NCI-H2227 (cell line): ENCODE measurements at regions not wholly inside any gene's neighbourhood (a gene's known extent, or its start where the extent isn't known, plus 50 kb on each side); places are given as distances from the start of the nearest gene placed in this dataset.
"Not testable (repeated sequence)": the region's sequence is repeated elsewhere in the genome, so short reads cannot be mapped to it uniquely, and the experiment has no call there.

Experiments
- DNase-seq: peaks from one replicate; lab custom pipeline; 2025; ENCODE audit not compliant: unreplicated experiment; lab: John Stamatoyannopoulos, UW

DNA sequence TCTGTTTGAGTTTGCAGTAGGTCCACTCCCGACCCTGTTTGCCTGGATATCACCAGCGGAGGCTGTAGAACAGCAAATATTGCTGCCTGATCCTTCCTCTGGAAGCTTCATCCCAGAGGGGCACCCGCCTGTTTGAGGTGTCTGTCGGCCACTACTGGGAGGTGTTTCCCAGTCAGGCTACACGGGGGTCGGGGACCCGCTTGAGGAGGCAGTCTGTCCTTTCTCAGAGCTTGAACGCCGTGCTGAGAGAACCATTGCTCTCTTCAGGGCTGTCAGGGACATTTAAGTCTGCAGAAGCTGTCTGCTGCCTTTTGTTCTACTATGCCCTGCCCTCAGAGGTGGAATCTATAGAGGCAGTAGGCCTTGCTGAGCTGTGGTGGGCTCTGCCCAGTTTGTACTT, 422.3 kb downstream of the CCDC85A start:
- DNase-seq, result not testable (repeated sequence)

DNA sequence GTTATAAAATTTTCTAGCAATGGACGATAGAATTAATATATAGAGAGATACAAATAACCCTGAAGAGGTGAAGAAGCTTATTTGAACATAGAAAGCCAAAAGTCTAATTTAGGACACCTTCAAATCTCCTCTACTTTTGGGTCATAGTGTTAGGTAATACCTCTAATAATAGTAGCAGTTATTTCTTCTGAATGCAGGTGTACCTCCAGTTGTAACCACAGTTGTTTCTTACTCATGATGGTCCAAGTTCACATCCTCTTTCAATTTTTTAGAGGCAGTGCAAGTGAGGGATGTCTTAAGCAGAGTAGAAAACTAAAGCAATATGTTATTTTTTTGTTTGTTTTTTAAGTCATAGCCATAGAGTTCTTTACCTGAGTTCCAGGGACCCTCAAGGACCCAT, 429.5 kb downstream of the CCDC85A start:
- DNase-seq, result no peak

DNA sequence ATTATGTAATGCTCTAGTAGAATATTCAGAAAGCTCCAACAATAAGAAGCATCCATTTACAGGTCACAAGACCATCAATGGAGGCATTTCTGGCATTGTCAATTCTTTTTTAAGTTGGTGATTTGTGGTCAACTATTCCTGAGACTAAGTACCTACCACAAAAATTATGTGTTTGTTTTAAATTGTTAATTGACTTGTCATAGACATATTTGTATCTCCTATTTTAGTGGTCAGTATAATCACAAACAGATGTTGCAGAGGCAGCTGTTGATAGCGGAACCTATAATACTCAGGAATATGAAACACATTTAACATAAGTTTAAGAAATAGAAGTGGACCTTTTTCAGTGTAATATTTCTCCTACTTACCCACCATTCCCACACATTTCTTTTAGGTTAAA, 430.1 kb downstream of the CCDC85A start:
- DNase-seq, result no peak

DNA sequence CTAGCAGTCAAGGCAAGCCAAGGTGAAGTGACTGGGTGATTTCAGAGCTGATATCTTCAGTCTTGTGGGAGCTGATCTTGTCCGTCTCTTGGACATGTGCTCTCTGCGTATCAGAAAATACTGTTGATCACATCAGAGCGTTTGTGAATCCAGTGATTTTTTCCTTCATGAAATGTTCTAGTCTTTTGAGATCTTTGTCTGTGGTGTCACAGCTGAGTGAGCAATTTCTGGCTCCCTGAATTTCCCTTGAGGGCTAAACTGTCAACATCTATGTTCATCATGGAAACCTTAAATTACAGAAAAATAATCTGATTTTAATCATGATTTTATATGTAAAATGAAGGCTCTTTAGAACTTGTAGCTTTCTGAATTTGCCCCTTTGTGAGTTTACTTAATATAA, 432.0 kb downstream of the CCDC85A start:
- no peak for DNase-seq

DNA sequence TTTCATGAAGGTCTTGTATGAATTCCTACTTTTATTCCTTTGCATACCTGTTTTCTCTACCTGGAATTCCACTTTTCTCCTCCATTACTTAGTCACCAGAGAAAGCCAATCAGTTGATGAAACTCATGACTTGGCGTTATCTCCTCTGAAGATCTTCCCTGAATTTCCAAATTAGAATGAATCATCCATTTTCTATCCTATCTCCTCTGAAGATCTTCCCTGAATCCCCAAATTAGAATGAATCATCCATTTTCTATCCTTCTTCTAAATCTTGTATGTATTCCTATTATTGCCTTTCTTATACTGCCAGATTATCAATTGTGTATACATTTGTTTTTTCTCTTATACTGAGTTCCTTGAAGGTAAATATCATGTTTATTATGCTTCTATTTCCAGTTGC, 440.4 kb downstream of the CCDC85A start:
- DNase-seq, result no peak

DNA sequence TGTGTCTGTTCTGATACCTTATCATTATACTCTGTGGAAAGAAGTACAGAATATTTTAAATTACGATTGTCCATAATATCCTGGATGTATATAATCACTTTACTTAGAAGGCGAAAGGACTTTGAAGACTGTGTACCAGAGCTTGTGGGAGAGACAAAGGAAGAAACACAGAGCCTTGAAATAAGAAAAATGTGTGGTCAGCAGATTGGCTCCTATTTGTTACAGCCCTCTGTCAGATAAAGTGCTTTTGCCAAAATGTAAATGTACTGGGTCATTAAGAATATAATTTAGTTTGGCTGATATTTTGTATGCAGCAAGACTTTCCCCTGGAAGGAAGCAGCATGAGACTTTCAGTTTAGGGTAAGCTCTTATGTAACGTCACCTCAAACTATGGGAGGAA, 443.1 kb downstream of the CCDC85A start:
- no peak for DNase-seq

DNA sequence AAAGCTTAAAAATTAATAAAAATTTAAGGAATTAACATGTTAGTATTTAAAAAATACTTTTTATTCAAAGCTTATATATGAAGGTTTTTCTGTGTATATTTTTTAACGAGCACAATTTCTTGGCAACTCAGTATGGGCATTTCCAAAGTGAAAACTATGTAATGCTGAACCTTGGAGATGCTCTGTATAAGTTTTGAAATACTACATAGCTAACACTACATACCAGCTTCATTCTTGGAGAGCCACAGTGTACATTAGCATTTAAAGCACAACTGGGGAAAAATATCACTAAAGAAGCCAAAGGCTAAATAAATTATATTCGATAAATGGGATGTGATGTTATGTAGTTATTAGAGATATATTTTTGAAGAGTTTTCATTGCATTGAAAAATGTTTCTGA, 446.5 kb downstream of the CCDC85A start:
- no peak for DNase-seq

DNA sequence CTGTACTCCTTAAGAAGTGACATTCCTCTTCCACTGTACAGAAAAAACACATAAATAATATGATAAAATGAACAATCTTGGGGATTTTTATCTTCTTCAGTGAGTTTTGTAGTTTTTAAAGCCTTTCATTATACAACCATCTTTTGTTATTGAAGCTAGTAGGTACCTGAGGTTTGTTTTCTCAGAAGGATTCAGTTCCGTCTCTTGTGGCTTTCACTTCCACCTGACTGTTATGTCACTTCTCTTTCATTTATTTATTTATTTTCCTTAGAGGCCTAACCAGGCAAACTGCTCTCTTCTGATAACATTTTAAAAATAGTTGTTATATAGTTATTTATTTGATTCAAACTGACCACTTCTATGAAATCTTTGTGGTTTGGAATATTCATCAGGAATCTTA, 464.2 kb downstream of the CCDC85A start:
- DNase-seq, result no peak

DNA sequence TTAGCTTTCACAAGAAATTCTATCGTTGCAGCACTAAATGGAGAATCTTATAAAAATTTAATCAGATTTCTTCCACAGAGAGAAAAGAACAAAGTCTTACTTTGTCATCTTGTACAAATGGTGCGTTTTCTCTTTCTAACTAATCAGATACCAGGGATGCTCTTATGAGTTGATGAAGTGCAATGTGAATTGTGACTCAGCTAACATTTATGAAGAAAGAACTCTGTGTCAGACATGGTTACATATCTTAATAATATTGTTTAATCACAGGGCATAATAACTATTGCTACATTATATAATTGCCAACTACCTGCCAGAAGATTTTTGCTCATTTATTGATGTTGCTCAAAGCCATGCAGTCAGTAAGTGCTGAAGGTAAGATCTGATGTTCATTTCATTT, 465.0 kb downstream of the CCDC85A start:
- no peak for DNase-seq

DNA sequence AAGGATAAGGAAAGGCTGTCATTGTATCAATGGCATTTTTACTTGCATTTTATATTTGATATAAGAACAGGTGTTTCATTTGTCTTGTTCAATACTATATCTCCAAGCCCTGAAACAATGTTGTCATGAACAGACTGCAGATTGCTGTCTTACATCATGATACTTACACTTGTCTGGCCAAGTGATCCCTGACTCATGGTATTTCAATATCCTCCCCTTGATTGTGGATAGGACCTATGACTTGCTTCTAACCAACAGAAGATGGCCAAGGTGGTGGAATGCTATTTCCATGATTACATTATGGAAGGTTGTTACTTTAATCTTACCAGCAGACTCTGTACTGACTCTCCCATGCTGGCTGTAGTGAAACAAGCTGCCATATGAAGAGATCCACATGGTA, 471.1 kb downstream of the CCDC85A start:
- no peak for DNase-seq

DNA sequence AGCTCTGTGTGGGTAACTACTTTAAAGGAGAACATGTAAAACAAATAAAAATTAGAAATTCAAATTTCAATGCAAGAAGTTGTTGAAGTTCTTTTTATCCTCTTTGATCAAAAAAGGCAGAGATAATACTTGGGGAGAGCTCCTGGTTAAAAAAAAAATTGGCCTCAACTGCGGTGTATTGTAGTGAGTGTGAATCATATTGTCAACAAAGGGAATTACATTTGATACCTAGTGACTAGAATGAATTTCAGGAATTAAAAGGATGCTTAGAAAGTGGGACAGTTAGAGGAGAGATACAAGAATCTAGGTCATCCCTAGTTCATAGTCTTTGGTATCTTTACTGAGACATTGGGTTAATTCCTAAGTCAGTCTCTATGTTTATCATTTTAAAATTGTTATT, 473.0 kb downstream of the CCDC85A start:
- DNase-seq, result no peak

DNA sequence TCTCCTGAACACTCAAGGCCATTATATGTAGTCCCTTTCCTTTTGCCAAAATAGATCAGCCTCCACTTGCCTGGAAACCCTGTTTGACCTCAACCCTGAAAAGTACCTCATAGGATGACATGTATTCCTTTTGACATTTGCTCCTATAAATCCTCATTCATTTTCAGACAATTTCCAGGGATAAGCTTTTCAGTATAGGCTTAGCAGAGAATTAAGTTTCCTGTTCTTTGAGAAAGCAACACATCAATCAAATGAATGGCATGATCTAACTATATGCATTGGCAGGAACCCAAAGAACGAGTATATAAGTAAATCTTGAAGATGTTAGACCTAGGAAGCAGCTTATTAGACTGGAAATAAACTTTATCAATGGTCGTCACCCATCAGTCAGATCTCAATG, 483.0 kb downstream of the CCDC85A start:
- no peak for DNase-seq

DNA sequence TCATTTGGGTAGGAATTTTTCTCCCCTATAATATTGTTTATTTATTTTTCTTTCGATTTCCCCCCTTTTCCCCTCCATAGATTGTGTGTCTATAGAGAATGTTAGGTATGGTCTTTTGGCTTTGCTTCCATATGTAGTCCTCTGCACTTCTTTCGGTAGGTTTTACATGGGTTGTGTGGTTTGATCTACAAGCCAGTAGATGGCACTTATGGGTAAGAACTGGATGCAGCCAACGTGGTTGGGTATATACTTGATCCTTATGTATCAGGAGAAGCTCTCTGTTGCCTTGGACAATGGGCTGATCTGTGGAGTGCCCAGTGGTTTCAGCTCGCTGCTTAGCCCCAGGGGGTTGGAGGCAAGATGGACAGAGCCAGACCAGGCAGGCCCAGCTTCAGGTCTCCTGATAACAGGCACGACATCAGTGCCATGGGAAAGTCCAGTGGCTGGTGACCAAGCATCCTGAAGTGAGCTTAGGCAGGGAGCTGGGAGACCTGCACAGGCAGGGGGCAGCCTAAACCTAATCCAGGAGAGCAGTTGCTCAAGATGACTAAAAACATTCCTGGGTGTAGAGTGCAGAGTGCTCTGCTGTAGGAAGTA, 488.3 kb downstream of the CCDC85A start:
- no peak for DNase-seq

DNA sequence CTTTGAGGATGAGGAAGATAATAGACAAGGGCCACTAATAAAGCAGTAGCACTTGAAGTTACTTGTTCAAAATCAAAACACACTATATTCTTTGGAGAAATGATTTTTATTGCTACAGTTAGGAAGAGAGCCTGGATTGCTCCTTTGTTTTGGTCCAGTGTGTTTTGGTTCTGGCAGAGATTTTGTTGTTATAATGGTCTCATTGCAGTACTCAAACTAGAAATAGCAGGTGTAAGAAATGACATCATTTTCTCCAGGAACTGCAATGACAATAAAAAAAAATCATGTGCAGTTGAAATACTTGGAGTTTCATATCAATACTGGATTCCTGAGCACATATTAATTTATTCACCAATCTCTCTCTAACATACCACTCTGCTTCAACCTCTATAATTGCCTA, 490.3 kb downstream of the CCDC85A start:
- no peak for DNase-seq

DNA sequence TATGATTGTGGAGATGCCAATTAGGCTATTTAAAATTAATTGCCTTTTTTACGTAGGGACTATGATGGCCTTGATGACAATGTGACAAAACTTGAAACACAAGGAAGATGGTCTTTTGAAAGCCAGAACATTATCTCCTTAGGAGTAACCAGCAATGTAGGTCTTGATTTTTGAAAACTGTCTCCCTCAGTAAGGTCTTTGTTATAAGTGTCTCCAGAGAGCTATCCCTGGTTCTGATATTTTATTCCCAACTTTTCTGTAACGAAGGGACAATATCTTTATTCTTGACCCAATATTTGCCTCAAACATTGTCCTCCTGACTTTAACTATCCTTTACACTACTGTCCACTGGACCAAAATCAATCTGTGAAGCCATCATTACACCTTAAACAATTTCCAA, 493.2 kb downstream of the CCDC85A start:
- DNase-seq, result no peak

DNA sequence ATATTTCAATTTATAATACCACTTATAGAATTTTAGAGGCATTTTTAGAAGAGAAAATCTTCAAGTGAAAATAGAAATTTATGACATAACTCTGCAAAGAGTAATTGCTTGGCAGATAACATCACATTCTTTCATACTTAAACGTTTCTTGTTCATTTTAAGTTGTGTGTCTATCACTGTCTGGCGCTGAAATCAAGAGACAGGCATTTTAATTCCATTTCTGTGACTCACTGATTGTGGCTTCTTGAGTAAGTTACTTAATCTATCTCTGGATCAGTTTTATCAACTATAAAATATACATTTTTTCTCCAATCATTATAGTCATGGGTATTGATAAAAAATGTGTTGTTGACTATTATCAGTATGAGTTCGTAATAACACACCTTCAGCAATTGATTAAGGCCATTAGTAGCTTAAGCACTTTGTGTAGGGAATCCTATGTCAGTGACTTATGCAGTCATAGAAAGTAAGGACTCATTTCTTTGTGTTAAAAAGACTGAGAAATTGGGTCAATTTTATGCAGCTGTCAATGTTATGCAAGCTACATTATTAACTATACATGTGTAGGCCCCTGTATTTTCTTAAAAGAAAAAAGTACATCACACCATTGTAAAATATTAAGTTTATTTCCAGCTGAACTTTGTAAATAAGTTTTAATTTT, 497.3 kb downstream of the CCDC85A start:
- DNase-seq, result no peak

DNA sequence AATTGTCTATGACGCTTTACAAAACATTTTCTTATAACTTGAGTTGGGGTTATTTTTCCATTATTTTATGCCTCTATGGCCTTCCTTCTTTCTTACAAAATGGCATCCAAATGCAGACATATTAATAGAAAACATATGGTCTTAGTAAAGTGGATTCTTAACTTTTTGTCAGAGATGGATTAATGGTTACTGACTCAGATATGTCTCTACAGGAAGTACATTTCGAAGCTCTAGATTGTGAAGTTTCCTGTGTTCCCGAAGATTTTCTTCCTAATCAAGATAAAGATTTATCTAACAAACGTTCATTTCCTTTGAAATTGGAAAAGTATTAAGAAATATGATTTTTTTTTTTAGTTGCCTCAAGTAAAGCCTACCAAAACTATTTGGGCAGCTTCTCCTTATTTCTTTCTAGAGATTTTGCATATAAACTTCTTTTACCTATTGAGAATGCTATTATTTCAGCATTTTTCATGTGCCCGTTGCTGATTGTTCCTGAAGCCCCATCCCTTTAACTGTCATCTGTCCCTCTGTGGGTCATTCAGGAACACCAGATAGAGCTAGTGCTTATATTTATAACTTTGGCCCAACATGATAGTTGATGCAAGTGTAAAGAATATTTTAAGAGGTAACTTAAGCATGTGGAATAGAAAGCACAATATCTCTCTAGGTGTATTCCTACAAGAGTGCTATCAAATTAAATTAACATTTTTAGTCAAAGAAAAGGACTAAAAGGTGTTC, 498.0 kb downstream of the CCDC85A start:
- no peak for DNase-seq

DNA sequence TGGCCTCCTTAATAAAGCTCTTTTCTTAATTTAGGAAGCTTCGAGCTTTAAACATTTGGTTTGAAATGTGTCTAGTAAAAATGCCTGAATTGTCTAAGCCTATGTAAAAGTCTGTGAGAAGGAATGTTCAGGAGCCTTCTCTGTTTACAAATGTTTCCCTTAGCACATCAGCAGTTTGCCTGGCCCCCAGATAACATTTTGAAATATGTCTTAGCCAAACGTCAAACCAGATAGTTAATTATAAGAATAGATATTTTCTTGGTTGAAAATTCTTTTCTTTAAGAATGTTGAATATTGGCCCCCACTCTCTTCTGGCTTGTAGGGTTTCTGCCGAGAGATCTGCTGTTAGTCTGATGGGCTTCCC, 498.6 kb downstream of the CCDC85A start:
- DNase-seq, result no peak

DNA sequence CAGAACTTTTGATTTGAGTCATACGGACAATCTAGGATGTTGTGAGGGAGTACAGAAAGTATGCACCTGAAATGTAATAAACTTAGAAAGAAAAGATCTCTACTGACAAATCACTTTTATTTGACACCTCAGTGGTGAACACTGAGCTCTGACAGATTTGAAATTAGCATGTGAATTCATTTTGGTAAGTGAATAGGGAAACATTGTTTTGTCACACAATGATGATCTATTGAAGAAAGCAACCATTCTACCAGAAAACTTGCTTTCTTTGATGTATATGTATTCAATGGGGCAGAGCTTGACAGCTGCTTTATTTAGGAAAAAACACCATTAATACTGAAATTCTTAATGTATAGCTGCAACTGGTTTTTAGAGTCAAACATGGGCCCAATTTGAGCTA, 500.5 kb downstream of the CCDC85A start:
- DNase-seq, result no peak

DNA sequence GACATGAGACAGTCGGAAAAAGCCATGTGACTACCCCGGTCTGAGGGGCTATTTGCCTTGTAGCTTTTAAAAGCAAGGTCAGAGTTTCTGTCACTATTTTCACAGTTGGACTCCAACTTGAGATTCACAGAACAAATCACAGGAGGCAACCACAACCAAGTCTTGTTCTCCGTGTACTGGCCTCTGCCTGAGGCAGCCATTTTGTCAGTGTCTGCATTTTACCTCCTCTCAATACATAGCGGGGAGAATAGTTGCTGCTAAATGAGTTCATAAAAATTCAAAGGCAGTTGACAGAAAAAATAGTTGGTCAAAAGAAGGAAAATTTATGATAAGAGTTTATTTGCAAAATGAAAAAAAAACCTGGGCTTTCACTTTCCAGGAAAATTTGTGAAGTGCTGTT, 501.4 kb downstream of the CCDC85A start:
- no peak for DNase-seq

DNA sequence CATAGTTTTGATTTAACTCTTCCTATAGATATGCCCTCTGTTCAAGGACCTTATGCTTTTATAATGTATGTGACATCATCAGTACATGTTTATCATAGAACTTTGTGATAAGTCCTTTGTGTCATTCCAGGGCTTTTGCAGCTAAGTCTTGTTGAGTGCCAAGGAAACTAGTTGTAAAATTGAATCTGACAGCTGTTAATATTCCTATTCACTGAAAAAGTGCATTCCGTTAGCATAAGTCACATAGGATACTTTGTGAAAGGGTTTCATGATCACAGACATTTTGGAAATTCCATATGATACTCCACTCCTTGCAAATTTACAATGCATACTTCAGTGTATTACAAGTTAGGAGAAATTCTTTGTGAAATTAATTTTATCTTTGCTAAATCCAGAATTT, 503.4 kb downstream of the CCDC85A start:
- DNase-seq, result no peak

DNA sequence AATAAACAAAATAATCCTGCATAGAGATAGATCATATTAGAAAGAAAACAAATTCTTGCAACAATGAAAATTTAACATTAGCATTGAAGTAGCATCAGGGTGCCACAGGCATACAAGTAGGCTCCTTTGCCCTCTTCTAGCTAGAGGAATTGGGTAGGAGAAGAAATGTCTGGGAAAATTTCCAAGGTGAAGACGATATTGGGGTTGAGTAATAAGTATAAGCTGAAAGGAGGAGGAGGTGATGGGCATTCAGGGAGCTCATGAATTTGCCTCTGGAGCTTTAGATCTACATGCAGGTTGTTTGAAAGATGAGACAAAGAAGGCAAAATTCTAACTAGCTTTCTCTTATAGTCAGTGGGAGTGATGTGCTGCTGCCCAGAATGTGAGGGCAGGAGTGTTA, 504.9 kb downstream of the CCDC85A start:
- no peak for DNase-seq

DNA sequence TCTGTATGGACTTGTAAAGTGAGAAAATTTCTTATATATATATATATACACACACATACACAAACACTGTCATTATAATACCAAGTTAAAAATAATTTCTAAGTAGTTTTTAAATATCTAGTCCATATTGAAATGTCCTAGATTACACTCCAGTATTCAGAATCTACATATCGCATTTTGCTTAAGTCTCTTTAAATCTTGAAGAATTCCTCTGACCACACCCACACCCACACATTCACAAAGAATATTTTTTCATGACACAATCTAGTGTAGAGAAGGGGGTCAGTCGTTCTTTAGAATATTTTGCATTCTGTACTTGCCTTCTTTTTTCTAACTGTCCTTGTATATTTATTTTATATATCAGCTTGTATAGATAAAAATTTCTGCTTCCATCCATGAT, 509.7 kb downstream of the CCDC85A start:
- DNase-seq, result no peak
